Karpas-422 (cell line): ENCODE measurements at regions not wholly inside any gene's neighbourhood (a gene's known extent, or its start where the extent isn't known, plus 50 kb on each side); places are given as distances from the start of the nearest gene placed in this dataset.

ENCODE experiments used
- DNase-seq: peaks from one replicate; pipeline ENCODE4 v3.0.0-alpha.2; 2015
- H2AFZ ChIP-seq: fragments of 200-600 bp; sonication (generic); 2 replicates; pipeline ENCODE4 v1.6.1; 2014; ENCODE audit warnings: antibody characterized with exemption, low read length, mixed read lengths
- H3K27ac ChIP-seq: fragments of 200-600 bp; sonication (generic); 2 replicates; pipeline ENCODE4 v1.5.1; 2014; ENCODE audit warnings: mild to moderate bottlenecking, low read length, moderate library complexity
- H3K27me3 ChIP-seq: fragments of 200-600 bp; sonication (generic); 2 replicates; pipeline ENCODE4 v1.6.1; 2014; ENCODE audit warnings: low read length, mixed read lengths
- H3K36me3 ChIP-seq: fragments of 200-600 bp; sonication (generic); 2 replicates; pipeline ENCODE4 v1.6.1; 2014; ENCODE audit warnings: low read length, mixed read lengths; ENCODE audit not compliant: insufficient read depth
- H3K4me1 ChIP-seq: fragments of 200-600 bp; sonication (generic); 2 replicates; pipeline ENCODE4 v1.6.1; 2014; ENCODE audit warnings: mild to moderate bottlenecking, low read length, mixed read lengths
- H3K4me2 ChIP-seq: fragments of 200-600 bp; sonication (generic); 2 replicates; pipeline ENCODE4 v1.6.1; 2014; ENCODE audit warnings: low read length, low read depth, mild to moderate bottlenecking; ENCODE audit not compliant: poor library complexity, severe bottlenecking
- H3K4me3 ChIP-seq: fragments of 200-600 bp; sonication (generic); 2 replicates; pipeline ENCODE4 v1.5.1; 2014; ENCODE audit warnings: mild to moderate bottlenecking, antibody characterized with exemption, low read length, mixed read lengths
- H3K79me2 ChIP-seq: fragments of 200-600 bp; sonication (generic); 2 replicates; pipeline ENCODE4 v1.6.1; 2014; ENCODE audit warnings: mild to moderate bottlenecking, low read length, mixed read lengths
- H3K9ac ChIP-seq: fragments of 200-600 bp; sonication (generic); 2 replicates; pipeline ENCODE4 v1.6.0; 2014; ENCODE audit warnings: low read length
- H3K9me2 ChIP-seq: fragments of 200-600 bp; sonication (generic), shearing (Covaris generic); replicated peaks from 2 replicates; pipeline ENCODE4 v1.6.0; 2014; ENCODE audit warnings: mild to moderate bottlenecking, low read length, moderate library complexity; ENCODE audit not compliant: insufficient read depth
- H3K9me3 ChIP-seq: fragments of 300-700, 200-600 bp; sonication (generic); 2 replicates; pipeline ENCODE4 v1.6.1; 2014; ENCODE audit warnings: low read length, mixed read lengths
- H4K20me1 ChIP-seq: fragments of 200-600 bp; sonication (generic); 2 replicates; pipeline ENCODE4 v1.6.1; 2014; ENCODE audit warnings: mild to moderate bottlenecking, antibody characterized with exemption, low read length, low read depth; ENCODE audit not compliant: insufficient read depth

DNA sequence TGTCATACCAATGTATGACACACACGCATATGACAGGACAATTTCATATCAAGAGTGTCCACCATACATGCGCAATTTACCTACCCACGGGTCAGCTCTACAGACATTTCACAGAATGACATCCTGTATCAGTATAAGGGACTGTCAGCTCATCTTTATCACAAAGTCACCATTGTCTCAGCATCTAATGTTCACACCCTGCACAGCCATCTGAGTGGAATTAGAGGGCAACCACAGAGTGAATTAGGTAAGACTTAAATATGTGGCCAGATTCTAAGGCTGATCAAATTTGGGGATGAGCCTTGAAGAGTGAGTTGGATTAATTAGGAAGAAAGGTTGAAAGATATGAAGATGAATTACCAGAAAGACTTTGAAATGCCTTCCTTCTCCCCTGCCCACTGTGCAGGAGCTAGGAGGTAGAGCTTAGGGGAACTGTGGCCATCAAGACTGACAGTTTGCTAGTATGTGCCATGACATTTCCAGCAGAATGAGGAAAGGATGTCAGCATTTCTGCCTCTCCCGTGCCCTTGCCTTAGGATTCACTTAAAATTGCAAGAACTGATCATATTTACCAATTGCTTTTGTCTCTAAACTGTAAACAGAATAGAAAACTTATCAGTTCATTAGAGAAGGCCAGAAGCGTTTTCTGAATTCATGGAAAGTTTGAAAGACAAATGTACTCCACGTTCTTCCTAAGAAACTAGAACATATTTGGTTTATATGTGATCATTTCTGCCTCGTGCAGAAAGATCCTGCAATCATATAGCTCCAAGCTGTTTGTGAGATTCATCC lies 121.1 kb downstream of the DDX1 start:
- no peak for DNase-seq
- Histone ChIP-seq H3K9ac (no peak overlapping the region), H3K9me2 (no peaks in the 10 kb centered on the region), H3K4me1 (peaks cover 21% of the 10 kb centered on the region), H3K27me3 (no peaks in the 10 kb centered on the region), H4K20me1 (no peaks in the 10 kb centered on the region), H3K9me3 (no peaks in the 10 kb centered on the region), H3K4me3 (no peak overlapping the region), H3K27ac (no peak overlapping the region), H3K4me2 (no peak overlapping the region), H3K79me2 (no peaks in the 10 kb centered on the region), H2AFZ (no peak overlapping the region), H3K36me3 (no peaks in the 10 kb centered on the region)

- Histone ChIP-seq H3K4me2 (no peak overlapping the region), H3K9ac (no peak overlapping the region), H3K9me3 (no peaks in the 10 kb centered on the region), H3K9me2 (no peaks in the 10 kb centered on the region), H4K20me1 (no peaks in the 10 kb centered on the region), H2AFZ (no peak overlapping the region), H3K36me3 (no peaks in the 10 kb centered on the region), H3K27me3 (no peaks in the 10 kb centered on the region), H3K4me1 (peaks cover 22% of the 10 kb centered on the region), H3K27ac (no peak overlapping the region), H3K79me2 (no peaks in the 10 kb centered on the region), H3K4me3 (no peak overlapping the region)
- no peak for DNase-seq
Observed at GRCh38 chr2:15713475-15713874, 121.8 kb downstream of the DDX1 start.

- Histone ChIP-seq H3K4me3 (no peak overlapping the region), H3K9ac (no peak overlapping the region), H3K27me3 (no peaks in the 10 kb centered on the region), H3K9me2 (no peaks in the 10 kb centered on the region), H3K4me1 (peaks cover 22% of the 10 kb centered on the region), H3K4me2 (no peak overlapping the region), H4K20me1 (no peaks in the 10 kb centered on the region), H3K36me3 (no peaks in the 10 kb centered on the region), H2AFZ (no peak overlapping the region), H3K9me3 (no peaks in the 10 kb centered on the region), H3K27ac (no peak overlapping the region), H3K79me2 (no peaks in the 10 kb centered on the region)
- no peak for DNase-seq
Observed at GRCh38 chr2:15714002-15714401, 122.3 kb downstream of the DDX1 start.

DNA sequence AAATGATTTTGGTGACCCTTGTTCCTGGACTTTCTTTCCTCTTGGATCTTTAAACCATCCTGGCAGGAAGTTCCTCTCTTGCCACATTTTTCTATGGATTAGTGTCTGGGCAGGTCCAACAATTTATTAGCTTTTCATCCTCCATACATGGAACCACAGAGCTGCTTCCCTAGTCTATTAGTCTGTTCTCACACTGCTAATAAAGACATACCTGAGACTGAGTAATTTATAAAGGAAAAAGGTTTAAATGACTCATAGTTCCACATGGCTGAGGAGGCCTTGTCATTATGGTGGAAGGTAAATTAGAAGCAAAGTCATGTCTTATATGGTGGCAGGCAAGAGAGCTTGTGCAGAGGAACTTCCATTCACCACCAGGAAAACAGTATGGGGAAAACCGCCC lies 122.9 kb downstream of the DDX1 start:
- Histone ChIP-seq H3K4me3 (no peak overlapping the region), H3K79me2 (no peaks in the 10 kb centered on the region), H2AFZ (no peak overlapping the region), H3K4me2 (no peak overlapping the region), H3K9ac (no peak overlapping the region), H3K4me1 (peaks cover 22% of the 10 kb centered on the region), H3K36me3 (no peaks in the 10 kb centered on the region), H3K27me3 (no peaks in the 10 kb centered on the region), H3K9me2 (no peaks in the 10 kb centered on the region), H3K9me3 (no peaks in the 10 kb centered on the region), H3K27ac (no peak overlapping the region), H4K20me1 (no peaks in the 10 kb centered on the region)
- no peak for DNase-seq

DNA sequence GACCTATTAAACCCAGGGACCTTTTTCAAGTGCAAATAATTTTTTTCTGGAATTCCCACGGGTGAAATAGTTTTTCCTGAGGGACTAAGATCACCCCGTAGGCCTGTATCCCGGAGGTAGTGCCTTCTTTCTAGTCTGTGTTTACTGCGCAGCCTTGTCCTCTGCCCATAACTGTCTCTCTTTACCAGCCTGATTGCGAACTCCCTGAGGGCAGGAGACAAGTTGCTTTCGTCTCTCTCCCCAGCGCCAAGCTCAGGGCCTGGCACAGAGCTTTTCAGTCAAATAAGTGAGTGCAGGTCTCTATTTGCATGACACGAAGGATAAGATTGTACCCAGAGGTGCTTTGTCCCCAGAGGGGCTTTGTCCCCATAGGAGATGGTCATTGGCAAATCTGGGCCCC lies 123.9 kb downstream of the DDX1 start:
- H3K27me3 ChIP-seq: no peaks in the 10 kb centered on the region
- no peaks in the 10 kb centered on the region for H3K36me3 ChIP-seq
- no peak overlapping the region for H3K27ac ChIP-seq
- H3K79me2 ChIP-seq: no peaks in the 10 kb centered on the region
- no peak for DNase-seq
- H3K4me2 ChIP-seq: no peak overlapping the region
- no peaks in the 10 kb centered on the region for H4K20me1 ChIP-seq
- H2AFZ ChIP-seq: no peak overlapping the region
- no peak overlapping the region for H3K4me3 ChIP-seq
- H3K9me2 ChIP-seq: no peaks in the 10 kb centered on the region
- no peak overlapping the region for H3K9ac ChIP-seq
- no peaks in the 10 kb centered on the region for H3K9me3 ChIP-seq
- peaks cover 22% of the 10 kb centered on the region for H3K4me1 ChIP-seq

DNA sequence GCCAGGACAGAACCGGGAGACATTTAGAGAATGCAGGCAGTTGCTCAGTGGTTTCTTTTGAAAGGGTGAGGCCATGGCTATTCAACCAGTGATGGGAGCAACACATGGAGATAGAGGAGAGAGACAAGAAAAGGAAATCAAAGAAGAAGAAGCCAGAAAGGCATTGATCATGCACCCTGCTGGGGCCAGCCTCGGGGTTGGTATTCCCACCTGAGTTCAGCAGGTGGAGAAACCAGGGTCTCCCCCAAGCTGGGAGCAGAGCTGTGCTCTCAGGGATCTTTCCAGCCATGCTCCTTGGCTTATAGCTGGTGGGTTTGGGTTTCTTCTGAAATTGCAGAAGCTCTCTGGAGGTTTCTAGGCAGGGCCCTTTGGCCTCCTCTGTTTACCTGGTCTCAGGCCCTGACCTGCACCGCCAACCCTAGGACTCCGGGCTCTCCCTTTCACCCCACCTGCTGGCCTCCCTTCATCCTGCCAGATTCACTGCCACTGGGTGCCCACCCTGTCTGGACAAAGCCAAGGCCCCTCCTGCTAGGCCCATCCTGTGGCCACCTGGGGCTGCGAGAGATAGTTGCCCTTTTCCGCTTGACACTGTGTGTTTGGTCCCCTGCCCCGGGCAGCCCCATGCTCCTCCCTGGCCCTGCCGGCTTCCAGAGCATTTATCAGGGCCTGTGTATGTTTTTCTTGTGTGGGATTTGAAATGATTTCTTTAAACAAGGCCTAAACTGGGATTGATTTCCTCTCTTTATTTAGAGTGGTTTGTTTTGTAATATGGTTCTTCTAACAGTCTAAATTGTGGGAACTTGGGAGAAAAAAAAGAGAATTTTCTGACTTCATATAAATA lies 126.7 kb downstream of the DDX1 start:
- DNase-seq: no peak
- no peak overlapping the region for H3K27ac ChIP-seq
- no peaks in the 10 kb centered on the region for H4K20me1 ChIP-seq
- H3K4me3 ChIP-seq: no peak overlapping the region
- no peaks in the 10 kb centered on the region for H3K27me3 ChIP-seq
- no peak overlapping the region for H3K4me2 ChIP-seq
- no peak overlapping the region for H3K9ac ChIP-seq
- no peaks in the 10 kb centered on the region for H3K79me2 ChIP-seq
- no peak overlapping the region for H2AFZ ChIP-seq
- H3K9me2 ChIP-seq: no peaks in the 10 kb centered on the region
- no peaks in the 10 kb centered on the region for H3K36me3 ChIP-seq
- H3K4me1 ChIP-seq: peaks cover 22% of the 10 kb centered on the region
- H3K9me3 ChIP-seq: no peaks in the 10 kb centered on the region

DNA sequence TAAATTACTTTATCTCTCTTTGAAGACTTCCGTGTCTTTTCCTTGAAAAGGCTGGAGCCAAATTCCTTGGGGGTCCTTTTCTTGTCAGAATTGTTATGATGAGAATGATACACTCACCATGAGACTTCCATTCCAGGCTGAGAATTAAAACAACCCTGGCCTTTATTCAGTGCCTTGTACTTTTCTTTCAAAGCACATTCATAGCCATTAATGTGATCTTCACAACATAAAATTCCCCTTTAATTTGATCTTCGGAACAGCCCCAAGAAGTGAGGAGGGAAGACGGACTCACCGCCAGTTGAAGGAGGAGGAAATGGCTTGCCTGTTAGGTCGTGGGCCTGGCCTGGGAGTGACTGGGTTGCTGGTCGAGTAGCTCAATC lies 127.3 kb downstream of the DDX1 start:
- Histone ChIP-seq H3K27me3 (no peaks in the 10 kb centered on the region), H3K9me2 (no peaks in the 10 kb centered on the region), H2AFZ (no peak overlapping the region), H3K9me3 (no peaks in the 10 kb centered on the region), H3K4me1 (peaks cover 22% of the 10 kb centered on the region), H3K4me2 (no peak overlapping the region), H3K4me3 (no peak overlapping the region), H3K9ac (no peak overlapping the region), H3K36me3 (no peaks in the 10 kb centered on the region), H3K27ac (no peak overlapping the region), H4K20me1 (no peaks in the 10 kb centered on the region), H3K79me2 (no peaks in the 10 kb centered on the region)
- DNase-seq: no peak

DNA sequence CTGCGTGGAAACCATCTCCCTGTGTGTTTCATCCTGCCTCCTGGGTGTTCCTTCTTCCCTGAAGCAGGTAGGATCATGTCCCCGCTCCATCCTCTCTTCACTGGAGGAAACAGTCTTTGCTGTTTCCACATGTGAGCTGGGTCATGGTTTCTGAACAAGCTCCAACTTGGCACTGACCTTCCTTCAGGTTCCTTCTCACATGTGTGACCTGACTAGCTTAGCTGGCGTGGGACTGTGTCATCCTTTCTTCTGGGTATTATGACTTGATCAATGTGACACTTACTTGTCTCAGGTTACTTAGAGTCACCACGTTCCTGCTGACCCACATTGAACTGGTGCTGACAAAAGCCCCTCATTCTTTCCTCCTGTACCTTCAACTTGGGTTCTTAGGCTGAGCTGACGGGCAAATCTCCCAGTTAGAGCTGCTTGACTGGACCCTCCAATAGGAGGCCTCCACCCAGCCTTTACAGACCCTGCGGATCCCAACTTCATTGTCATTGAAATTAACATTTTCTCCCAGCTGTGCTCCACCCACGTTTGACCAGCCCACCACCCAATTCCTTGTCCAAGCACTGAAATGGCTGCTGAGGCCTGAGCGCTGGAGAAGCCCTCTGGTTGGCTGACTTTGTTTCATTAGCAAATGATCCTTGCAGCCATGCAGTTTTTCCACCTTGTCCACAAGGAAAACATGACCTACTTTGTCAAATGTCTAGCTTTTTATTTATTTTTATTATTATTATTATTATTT lies 128.1 kb downstream of the DDX1 start:
- Histone ChIP-seq H3K27ac (no peak overlapping the region), H2AFZ (no peak overlapping the region), H3K36me3 (no peaks in the 10 kb centered on the region), H3K4me2 (no peak overlapping the region), H3K27me3 (no peaks in the 10 kb centered on the region), H4K20me1 (no peaks in the 10 kb centered on the region), H3K79me2 (no peaks in the 10 kb centered on the region), H3K9me3 (no peaks in the 10 kb centered on the region), H3K4me1 (peaks cover 22% of the 10 kb centered on the region), H3K4me3 (no peak overlapping the region), H3K9me2 (no peaks in the 10 kb centered on the region), H3K9ac (no peak overlapping the region)
- no peak for DNase-seq
